ENCODE measurements at regions not wholly inside any gene's neighbourhood (a gene's known extent, or its start where the extent isn't known, plus 50 kb on each side); places are given as distances from the start of the nearest gene placed in this dataset.

DNA sequence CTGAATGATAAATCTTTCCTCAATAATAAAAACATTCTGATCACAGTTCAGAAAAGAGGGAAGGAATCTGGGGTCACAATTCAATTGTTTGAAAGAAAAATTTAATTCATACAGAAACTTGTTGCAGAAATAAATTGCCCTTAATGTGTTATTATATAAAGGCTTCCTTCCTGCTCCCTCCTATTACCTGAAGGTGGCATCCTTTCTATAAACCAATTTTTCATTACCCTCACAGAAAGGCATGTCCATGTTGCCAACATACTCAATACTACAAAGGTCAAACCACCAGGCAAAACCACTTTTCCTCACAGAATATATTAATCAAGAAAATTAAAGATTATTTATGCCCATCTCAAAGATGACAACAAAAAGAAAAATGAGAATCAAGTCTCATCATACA, 194.3 kb upstream of the CT83 start:
- H3K4me3 Mint-ChIP-seq: no peak overlapping the region
- ATAC-seq: no peak
- H3K36me3 ChIP-seq (ENCODE audit: control insufficient read depth in 2 of 3, insufficient read depth in 3 of 3, low read length in 3 of 3): no peaks in the 10 kb centered on the region
- no peak overlapping the region for H3K4me3 ChIP-seq (ENCODE audit: low read length)
- no peak overlapping the region for H3K27ac Mint-ChIP-seq
- peaks cover 0 to 7% (median 0%) of the 10 kb centered on the region in 11 donors for H3K9me3 Mint-ChIP-seq
- H3K27me3 Mint-ChIP-seq: no peaks in the 10 kb centered on the region
- H3K27me3 ChIP-seq (ENCODE audit: control insufficient read depth in 2 of 2, insufficient read depth in 2 of 2, low read length in 2 of 2): no peaks in the 10 kb centered on the region
- ChIA-PET CTCF (no interaction called here), POLR2A (no interaction called here)
- H3K36me3 Mint-ChIP-seq: no peaks in the 10 kb centered on the region
- H3K4me1 ChIP-seq (ENCODE audit: control insufficient read depth in 2 of 2, insufficient read depth in 2 of 2, low read length in 2 of 2): no peaks in the 10 kb centered on the region
- H3K9me3 ChIP-seq (ENCODE audit: control insufficient read depth in 2 of 3, low read length in 3 of 3): no peaks in the 10 kb centered on the region
- H3K27ac ChIP-seq (ENCODE audit: low read depth, low read length): no peak overlapping the region
- no peaks in the 10 kb centered on the region for H3K4me1 Mint-ChIP-seq
- DNase-seq: no peak
- intact Hi-C loops (cut with micrococcal nuclease): no loop called here

DNA sequence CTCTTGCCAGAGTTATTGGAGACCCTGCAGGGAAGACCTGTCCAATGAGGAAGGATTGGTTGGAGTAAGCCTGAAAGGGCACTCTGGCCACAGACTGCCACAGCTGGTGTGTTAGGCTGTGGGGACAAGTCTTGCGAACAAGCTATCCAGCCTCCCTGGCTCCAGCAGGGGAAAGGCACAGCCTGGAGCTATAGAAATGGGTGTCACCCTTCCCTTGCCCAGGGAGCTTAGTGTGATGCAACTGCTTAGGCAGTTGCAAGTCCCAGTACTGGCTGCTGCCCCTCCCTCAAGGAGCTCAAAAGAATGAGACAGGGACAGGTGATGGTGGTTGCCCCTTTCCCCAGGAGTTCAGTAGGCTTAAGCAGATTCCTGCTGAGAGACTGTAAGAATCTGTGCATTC, 165.7 kb upstream of the CT83 start:
- DNase-seq (no peak), ATAC-seq (no peak)
- Mint-ChIP-seq H3K27me3 (no peaks in the 10 kb centered on the region), H3K36me3 (no peaks in the 10 kb centered on the region), H3K4me3 (no peak overlapping the region), H3K4me1 (no peaks in the 10 kb centered on the region), H3K9me3 (peaks cover 0 to 7% (median 2%) of the 10 kb centered on the region in 11 donors), H3K27ac (no peak overlapping the region)
- ChIA-PET POLR2A (no interaction called here), CTCF (no interaction called here)
- Histone ChIP-seq H3K4me1 (ENCODE audit: control insufficient read depth in 2 of 2, insufficient read depth in 2 of 2, low read length in 2 of 2) (no peaks in the 10 kb centered on the region), H3K36me3 (ENCODE audit: control insufficient read depth in 2 of 3, insufficient read depth in 3 of 3, low read length in 3 of 3) (no peaks in the 10 kb centered on the region), H3K27me3 (ENCODE audit: control insufficient read depth in 2 of 2, insufficient read depth in 2 of 2, low read length in 2 of 2) (no peaks in the 10 kb centered on the region), H3K27ac (ENCODE audit: low read depth, low read length) (no peak overlapping the region), H3K9me3 (ENCODE audit: control insufficient read depth in 2 of 3, low read length in 3 of 3) (no peaks in the 10 kb centered on the region), H3K4me3 (ENCODE audit: low read length) (no peak overlapping the region)
- intact Hi-C loops (cut with micrococcal nuclease): no loop called here

DNA sequence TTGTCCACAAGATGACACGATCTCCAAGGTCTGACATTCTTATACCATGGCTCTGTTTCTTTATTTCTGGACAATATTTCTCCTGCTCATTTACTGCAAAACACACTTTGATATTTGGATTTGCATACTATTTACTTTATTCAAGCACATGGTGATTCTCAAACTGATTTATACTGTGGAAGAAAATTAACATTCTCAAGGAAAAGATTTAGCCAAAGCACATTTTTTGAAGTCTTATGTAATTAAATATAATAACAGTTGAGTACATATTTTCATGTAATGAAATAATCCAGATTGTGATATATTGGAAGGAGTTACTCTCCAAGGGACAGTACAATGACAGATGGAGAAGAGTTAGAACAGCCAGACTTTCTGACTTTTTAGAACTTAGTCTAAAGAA, 155.8 kb upstream of the CT83 start:
- H3K27me3 Mint-ChIP-seq: no peaks in the 10 kb centered on the region
- H3K4me1 Mint-ChIP-seq: no peaks in the 10 kb centered on the region
- no peak for DNase-seq
- Histone ChIP-seq H3K4me3 (ENCODE audit: low read length) (no peak overlapping the region), H3K36me3 (ENCODE audit: control insufficient read depth in 2 of 3, insufficient read depth in 3 of 3, low read length in 3 of 3) (no peaks in the 10 kb centered on the region), H3K27me3 (ENCODE audit: control insufficient read depth in 2 of 2, insufficient read depth in 2 of 2, low read length in 2 of 2) (no peaks in the 10 kb centered on the region), H3K27ac (ENCODE audit: low read depth, low read length) (no peak overlapping the region), H3K4me1 (ENCODE audit: control insufficient read depth in 2 of 2, insufficient read depth in 2 of 2, low read length in 2 of 2) (no peaks in the 10 kb centered on the region), H3K9me3 (ENCODE audit: control insufficient read depth in 2 of 3, low read length in 3 of 3) (no peaks in the 10 kb centered on the region)
- no peak overlapping the region for H3K27ac Mint-ChIP-seq
- intact Hi-C loops (cut with micrococcal nuclease): no loop called here
- no peak for ATAC-seq
- H3K9me3 Mint-ChIP-seq: peaks cover 0 to 4% (median 0%) of the 10 kb centered on the region in 11 donors
- no peaks in the 10 kb centered on the region for H3K36me3 Mint-ChIP-seq
- ChIA-PET CTCF (no interaction called here), POLR2A (no interaction called here)
- no peak overlapping the region for H3K4me3 Mint-ChIP-seq

DNA sequence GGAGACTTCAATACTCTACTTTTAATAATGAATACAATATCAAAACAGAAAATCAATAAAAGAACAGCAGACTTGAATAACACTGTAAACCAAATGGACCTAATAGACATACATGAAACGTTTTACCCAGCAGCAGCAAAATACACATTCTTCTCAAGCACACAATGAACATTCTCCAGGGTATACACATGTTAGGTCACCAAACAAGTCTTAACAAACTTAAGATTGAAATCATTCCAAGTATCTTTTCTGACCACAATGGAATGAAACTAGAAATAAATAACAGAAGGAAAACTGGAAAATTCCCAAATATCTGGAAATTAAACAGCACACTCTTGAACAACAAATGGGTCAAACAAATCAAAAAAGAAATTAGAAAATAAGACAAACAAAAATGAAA, 145.0 kb upstream of the CT83 start:
- no peaks in the 10 kb centered on the region for H3K36me3 ChIP-seq (ENCODE audit: control insufficient read depth in 2 of 3, insufficient read depth in 3 of 3, low read length in 3 of 3)
- H3K36me3 Mint-ChIP-seq: no peaks in the 10 kb centered on the region
- ATAC-seq: no peak
- DNase-seq: no peak
- no peaks in the 10 kb centered on the region for H3K9me3 ChIP-seq (ENCODE audit: control insufficient read depth in 2 of 3, low read length in 3 of 3)
- no peak overlapping the region for H3K4me3 Mint-ChIP-seq
- ChIA-PET CTCF (no interaction called here), POLR2A (no interaction called here)
- no peak overlapping the region for H3K27ac ChIP-seq (ENCODE audit: low read depth, low read length)
- peaks cover 0 to 12% (median 0%) of the 10 kb centered on the region in 11 donors for H3K9me3 Mint-ChIP-seq
- H3K4me1 ChIP-seq (ENCODE audit: control insufficient read depth in 2 of 2, insufficient read depth in 2 of 2, low read length in 2 of 2): no peaks in the 10 kb centered on the region
- no peaks in the 10 kb centered on the region for H3K27me3 Mint-ChIP-seq
- H3K4me3 ChIP-seq (ENCODE audit: low read length): no peak overlapping the region
- H3K27ac Mint-ChIP-seq: no peak overlapping the region
- no peaks in the 10 kb centered on the region for H3K4me1 Mint-ChIP-seq
- intact Hi-C loops (cut with micrococcal nuclease): no loop called here
- H3K27me3 ChIP-seq (ENCODE audit: control insufficient read depth in 2 of 2, insufficient read depth in 2 of 2, low read length in 2 of 2): no peaks in the 10 kb centered on the region

DNA sequence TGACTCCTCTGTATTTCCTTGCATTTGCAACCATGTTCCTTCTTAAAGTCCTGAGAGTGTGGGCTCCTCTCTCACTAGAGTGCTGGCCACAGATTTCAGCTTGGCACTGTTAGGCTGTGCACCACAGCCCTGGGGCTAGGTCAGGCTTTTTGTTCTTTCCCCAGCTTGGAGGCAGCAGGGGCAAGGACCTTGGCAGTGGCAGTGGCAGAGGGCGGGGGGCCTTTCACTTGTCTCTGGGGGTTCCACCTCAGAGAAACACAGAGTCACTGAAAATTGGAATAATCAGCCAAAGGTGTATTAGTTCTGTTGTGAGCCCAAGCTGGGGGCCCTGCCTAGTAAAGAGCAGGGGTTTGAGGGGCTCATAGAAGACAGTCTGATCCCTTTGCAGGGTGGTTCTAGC, 142.8 kb upstream of the CT83 start:
- H3K4me1 ChIP-seq (ENCODE audit: control insufficient read depth in 2 of 2, insufficient read depth in 2 of 2, low read length in 2 of 2): no peaks in the 10 kb centered on the region
- H3K36me3 Mint-ChIP-seq: no peaks in the 10 kb centered on the region
- no peak for ATAC-seq
- H3K27me3 ChIP-seq (ENCODE audit: control insufficient read depth in 2 of 2, insufficient read depth in 2 of 2, low read length in 2 of 2): no peaks in the 10 kb centered on the region
- no peak overlapping the region for H3K27ac Mint-ChIP-seq
- H3K4me3 ChIP-seq (ENCODE audit: low read length): no peak overlapping the region
- H3K9me3 ChIP-seq (ENCODE audit: control insufficient read depth in 2 of 3, low read length in 3 of 3): no peaks in the 10 kb centered on the region
- no peaks in the 10 kb centered on the region for H3K36me3 ChIP-seq (ENCODE audit: control insufficient read depth in 2 of 3, insufficient read depth in 3 of 3, low read length in 3 of 3)
- ChIA-PET CTCF (no interaction called here), POLR2A (no interaction called here)
- peaks cover 0 to 12% (median 0%) of the 10 kb centered on the region in 11 donors for H3K9me3 Mint-ChIP-seq
- no peaks in the 10 kb centered on the region for H3K27me3 Mint-ChIP-seq
- H3K4me3 Mint-ChIP-seq: no peak overlapping the region
- intact Hi-C loops (cut with micrococcal nuclease): no loop called here
- H3K4me1 Mint-ChIP-seq: no peaks in the 10 kb centered on the region
- no peak for DNase-seq
- no peak overlapping the region for H3K27ac ChIP-seq (ENCODE audit: low read depth, low read length)

DNA sequence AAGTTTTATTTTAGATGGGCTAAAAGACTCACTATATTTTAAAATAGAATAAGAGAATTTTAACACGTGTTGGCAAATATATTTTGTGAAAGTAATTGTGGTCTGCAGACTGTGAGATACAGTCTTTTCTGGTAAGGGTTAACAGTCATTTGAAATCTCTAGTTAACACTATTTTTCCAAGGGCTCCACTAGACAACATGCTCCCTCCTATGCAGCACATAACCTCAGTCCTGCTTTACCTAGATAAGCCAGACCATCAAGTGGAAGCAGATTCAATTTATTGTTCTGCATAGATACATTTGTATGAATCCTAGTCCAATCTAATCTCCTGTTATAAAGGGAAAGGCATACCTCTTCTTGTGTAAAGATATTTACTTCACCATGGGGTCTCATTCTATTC, 133.2 kb upstream of the CT83 start:
- POLR2A ChIA-PET: no interaction called here
- no peaks in the 10 kb centered on the region for H3K4me1 Mint-ChIP-seq
- H3K27me3 Mint-ChIP-seq: no peaks in the 10 kb centered on the region
- DNase-seq: no peak
- no peak for ATAC-seq
- H3K4me3 ChIP-seq (ENCODE audit: low read length): no peak overlapping the region
- H3K27ac Mint-ChIP-seq: no peak overlapping the region
- CTCF ChIA-PET: no interaction called here
- no peak overlapping the region for H3K27ac ChIP-seq (ENCODE audit: low read depth, low read length)
- intact Hi-C loops (cut with micrococcal nuclease): no loop called here
- H3K4me3 Mint-ChIP-seq: no peak overlapping the region
- no peaks in the 10 kb centered on the region for H3K9me3 ChIP-seq (ENCODE audit: control insufficient read depth in 2 of 3, low read length in 3 of 3)
- H3K4me1 ChIP-seq (ENCODE audit: control insufficient read depth in 2 of 2, insufficient read depth in 2 of 2, low read length in 2 of 2): no peaks in the 10 kb centered on the region
- peaks cover 0 to 4% (median 0%) of the 10 kb centered on the region in 11 donors for H3K9me3 Mint-ChIP-seq
- no peaks in the 10 kb centered on the region for H3K27me3 ChIP-seq (ENCODE audit: control insufficient read depth in 2 of 2, insufficient read depth in 2 of 2, low read length in 2 of 2)
- no peaks in the 10 kb centered on the region for H3K36me3 ChIP-seq (ENCODE audit: control insufficient read depth in 2 of 3, insufficient read depth in 3 of 3, low read length in 3 of 3)
- no peaks in the 10 kb centered on the region for H3K36me3 Mint-ChIP-seq
